Pancreas (tissue), 10 donors: ENCODE measurements at regions not wholly inside any gene's neighbourhood (a gene's known extent, or its start where the extent isn't known, plus 50 kb on each side); places are given as distances from the start of the nearest gene placed in this dataset.

ENCODE experiments used
- ATAC-seq, 4 donors: fragments of 200-7000 bp; cut with Tn5 transposase; one replicate each; pipeline versions ENCODE4 v1.8.0 to v1.9.1; 2020; ENCODE audit warnings: mild to moderate bottlenecking in 4 of 4, moderate library complexity in 4 of 4
- DNase-seq, 6 donors: peaks; one replicate each; pipeline ENCODE4 v3.0.0-alpha.2; 2020
- FAIRE-seq: peaks from 2 replicates; lab custom pipeline; 2012; peaks lifted over from hg19 to GRCh38; lab: Jason Lieb, UNC
- H3K27ac ChIP-seq, 4 donors: fragments of 200-600 bp; sonication (generic); 1 replicate in 3 of 4; 2 replicates in 1 of 4; pipeline versions ENCODE4 v1.5.0 to v1.8.0; 2020
- H3K27me3 ChIP-seq, 4 donors: fragments of 200-600 bp; one replicate each; pipeline ENCODE4 v1.8.0; 2021
- H3K36me3 ChIP-seq, 3 donors: fragments of 200-600 bp; sonication (generic) in 1 of 3; one replicate each; pipeline versions ENCODE4 v1.5.0 to v1.8.0; 2020 to 2021
- H3K4me1 ChIP-seq, 3 donors: fragments of 200-600 bp; one replicate each; pipeline ENCODE4 v1.8.0; 2021
- H3K4me3 ChIP-seq, 4 donors: fragments of 200-600 bp; sonication (generic) in 2 of 4; one replicate each; pipeline versions ENCODE4 v1.5.0 to v1.8.0; 2020 to 2021
- H3K9me3 ChIP-seq, 4 donors: fragments of 200-600 bp; one replicate each; pipeline ENCODE4 v1.8.0; 2021
- WGBS, 2 donors: extraction: QIAGEN DNeasy Blood & Tissue Kit; methylation state at CpG; one replicate each; pipeline ENCODE4 v1.1.7; 2013; 5-methylcytosine and 5-hydroxymethylcytosine counted together
- intact Hi-C, 3 donors: fragments of 100-400 bp; cut with DNase I; formaldehyde crosslinking; loops; one replicate each; pipeline versions ENCODE4 v1.11.1 to v1.14.2; 2022
- TF ChIP-seq, protein P1 (sequence below), 4 donors: fragments of 200-600 bp; sonication (generic) in 3 of 4; IDR thresholded peaks; one replicate each; pipeline versions ENCODE4 v1.5.0 to v1.8.0; 2021; ENCODE audit warnings: antibody characterized with exemption in 4 of 4
- donor health status: healthy with polysubstance abuse.
- donor health status: DM: no; HTN: no; CAD: no; lungs with moderate emphysema.
- donor health status: DM: no; HTN: no; CAD: no.
- donor health status: control.
- donor health status: control.
- donor health status: Bipolar disorder and iron deficiency.
- donor health status: DM: yes; HTN: yes; CAD: no.
- donor health status: DM: no; HTN: no; CAD: no.
- donor health status: DM: no; HTN: no; CAD: no.
- donor health status: DM: yes; HTN: yes; CAD: no.

DNA sequence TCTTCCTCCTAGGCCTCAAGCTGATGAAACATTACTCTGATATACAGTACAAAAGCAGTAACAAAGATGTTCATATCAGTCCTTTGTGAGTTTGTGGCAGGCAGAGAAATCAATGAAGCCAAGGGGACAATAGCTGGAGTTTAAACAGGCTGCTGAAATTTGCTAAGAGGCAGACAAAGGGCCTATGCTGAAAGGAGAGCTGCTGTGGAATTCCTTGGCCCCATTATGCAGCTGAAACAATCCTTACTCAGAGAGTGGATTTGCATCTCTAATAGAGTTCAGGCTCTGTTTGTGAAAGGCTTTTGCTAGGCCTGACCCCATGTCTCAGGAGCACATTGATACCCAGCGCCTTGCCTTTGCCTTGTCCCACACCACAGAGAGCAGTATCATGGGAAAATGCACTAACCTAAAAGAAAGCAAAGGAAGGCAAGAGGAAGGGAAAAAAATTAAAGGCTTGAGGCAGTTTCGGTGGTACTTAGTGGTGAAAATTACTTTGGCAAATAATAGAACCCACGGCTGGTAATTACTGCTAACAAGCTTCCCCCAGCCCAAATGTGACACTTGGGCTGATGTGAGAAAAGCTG lies 195.0 kb upstream of the EPHA3 start:
- Histone ChIP-seq H3K36me3 (no peaks in the 10 kb centered on the region), H3K27ac (no peak overlapping the region), H3K4me1 (no peaks in the 10 kb centered on the region), H3K4me3 (no peak overlapping the region), H3K9me3 (no peaks in the 10 kb centered on the region), H3K27me3 (no peaks in the 10 kb centered on the region)
- intact Hi-C loops, result no loop called here
- WGBS, 2 donors, result 62 to 65% methylated on average over 3 of the region's 3 CpGs
- ATAC-seq (no peak), DNase-seq (no peak), FAIRE-seq (no peak)
- TF ChIP-seq, protein P1, sequence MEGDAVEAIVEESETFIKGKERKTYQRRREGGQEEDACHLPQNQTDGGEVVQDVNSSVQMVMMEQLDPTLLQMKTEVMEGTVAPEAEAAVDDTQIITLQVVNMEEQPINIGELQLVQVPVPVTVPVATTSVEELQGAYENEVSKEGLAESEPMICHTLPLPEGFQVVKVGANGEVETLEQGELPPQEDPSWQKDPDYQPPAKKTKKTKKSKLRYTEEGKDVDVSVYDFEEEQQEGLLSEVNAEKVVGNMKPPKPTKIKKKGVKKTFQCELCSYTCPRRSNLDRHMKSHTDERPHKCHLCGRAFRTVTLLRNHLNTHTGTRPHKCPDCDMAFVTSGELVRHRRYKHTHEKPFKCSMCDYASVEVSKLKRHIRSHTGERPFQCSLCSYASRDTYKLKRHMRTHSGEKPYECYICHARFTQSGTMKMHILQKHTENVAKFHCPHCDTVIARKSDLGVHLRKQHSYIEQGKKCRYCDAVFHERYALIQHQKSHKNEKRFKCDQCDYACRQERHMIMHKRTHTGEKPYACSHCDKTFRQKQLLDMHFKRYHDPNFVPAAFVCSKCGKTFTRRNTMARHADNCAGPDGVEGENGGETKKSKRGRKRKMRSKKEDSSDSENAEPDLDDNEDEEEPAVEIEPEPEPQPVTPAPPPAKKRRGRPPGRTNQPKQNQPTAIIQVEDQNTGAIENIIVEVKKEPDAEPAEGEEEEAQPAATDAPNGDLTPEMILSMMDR (IDR thresholded peaks at IDR 0.05), result no peak

GRCh38 chr3:88918841-88919240 lies 188.6 kb upstream of the EPHA3 start:
- ATAC-seq, result no peak
- Histone ChIP-seq H3K27ac (no peak overlapping the region), H3K4me1 (no peaks in the 10 kb centered on the region), H3K36me3 (no peaks in the 10 kb centered on the region), H3K27me3 (no peaks in the 10 kb centered on the region), H3K4me3 (no peak overlapping the region), H3K9me3 (no peaks in the 10 kb centered on the region)
- 90 to 95% methylated on average over 4 of the region's 4 CpGs for WGBS, 2 donors
- intact Hi-C loops, result no loop called here
- DNase-seq, result no peak
- TF ChIP-seq, protein P1 (IDR thresholded peaks at IDR 0.05), result no peak
- FAIRE-seq, result no peak

GRCh38 chr3:88921986-88922385 lies 185.4 kb upstream of the EPHA3 start:
- ATAC-seq, result no peak
- no peaks in the 10 kb centered on the region for H3K9me3 ChIP-seq
- no peak overlapping the region for H3K4me3 ChIP-seq
- FAIRE-seq, result no peak
- TF ChIP-seq, protein P1 (IDR thresholded peaks at IDR 0.05), result no peak
- intact Hi-C loops, result no loop called here
- no peaks in the 10 kb centered on the region for H3K27me3 ChIP-seq
- no peaks in the 10 kb centered on the region for H3K36me3 ChIP-seq
- DNase-seq, result no peak
- no peaks in the 10 kb centered on the region for H3K4me1 ChIP-seq
- no peak overlapping the region for H3K27ac ChIP-seq
- 45 to 51% methylated on average over 2 of the region's 2 CpGs for WGBS, 2 donors

DNA sequence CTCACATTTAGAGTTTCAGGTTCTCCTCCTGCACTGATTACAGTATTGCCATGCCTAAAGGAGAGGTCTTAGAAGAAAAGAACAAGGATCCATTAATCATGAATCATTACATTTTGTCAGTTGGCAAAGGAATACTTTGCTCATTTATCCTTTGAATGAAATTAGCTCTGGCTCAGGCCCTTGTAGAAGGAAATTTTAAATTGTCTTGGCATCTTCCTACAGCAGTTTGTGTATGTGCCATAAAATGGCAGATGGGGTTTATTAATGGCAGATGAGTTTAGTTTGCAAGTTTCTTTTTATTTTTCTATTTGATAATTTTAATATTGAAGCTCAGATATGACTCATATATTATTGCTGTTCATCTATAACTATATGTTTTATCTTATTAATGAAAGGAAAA lies 181.2 kb upstream of the EPHA3 start:
- no peak for DNase-seq
- intact Hi-C loops, result no loop called here
- no peak for ATAC-seq
- FAIRE-seq, result no peak
- Histone ChIP-seq H3K9me3 (no peaks in the 10 kb centered on the region), H3K27ac (no peak overlapping the region), H3K36me3 (no peaks in the 10 kb centered on the region), H3K27me3 (no peaks in the 10 kb centered on the region), H3K4me1 (no peaks in the 10 kb centered on the region), H3K4me3 (no peak overlapping the region)
- TF ChIP-seq, protein P1 (IDR thresholded peaks at IDR 0.05), result no peak

GRCh38 chr3:88930611-88931010 lies 176.8 kb upstream of the EPHA3 start:
- DNase-seq, result no peak
- H3K4me1 ChIP-seq, result no peaks in the 10 kb centered on the region
- FAIRE-seq, result no peak
- H3K27me3 ChIP-seq, result no peaks in the 10 kb centered on the region
- TF ChIP-seq, protein P1 (IDR thresholded peaks at IDR 0.05), result no peak
- intact Hi-C loops, result no loop called here
- no peak overlapping the region for H3K4me3 ChIP-seq
- H3K36me3 ChIP-seq, result no peaks in the 10 kb centered on the region
- no peak for ATAC-seq
- H3K9me3 ChIP-seq, result no peaks in the 10 kb centered on the region
- 80 to 83% methylated on average over 1 of the region's 1 CpG for WGBS, 2 donors
- no peak overlapping the region for H3K27ac ChIP-seq
